HG03135 (cell line): ENCODE measurements at regions not wholly inside any gene's neighbourhood (a gene's known extent, or its start where the extent isn't known, plus 50 kb on each side); places are given as distances from the start of the nearest gene placed in this dataset.

Experiments
- ATAC-seq: cut with Tn5 transposase; IDR thresholded peaks from one replicate; pipeline ENCODE4 v1.9.1; 2021; ENCODE audit warnings: mild to moderate bottlenecking, moderate library complexity; ENCODE audit not compliant: unreplicated experiment

GRCh38 chr5:8048920-8049319 is 180.0 kb downstream of the MTRR start:
- no peak for ATAC-seq

GRCh38 chr5:8050616-8051175 is 181.7 kb downstream of the MTRR start:
- ATAC-seq: no peak

GRCh38 chr5:8053270-8053669 is 184.3 kb downstream of the MTRR start:
- no peak for ATAC-seq

- ATAC-seq: no peak
Observed at GRCh38 chr5:8057769-8058168, 188.8 kb downstream of the MTRR start.

- ATAC-seq: no peak
Observed at GRCh38 chr5:8058616-8059190, 189.8 kb downstream of the MTRR start.

- no peak for ATAC-seq
Observed at GRCh38 chr5:8059337-8059736, 190.4 kb downstream of the MTRR start.

GRCh38 chr5:8060235-8060952 is 191.4 kb downstream of the MTRR start:
- no peak for ATAC-seq

GRCh38 chr5:8060953-8061429 is 192.0 kb downstream of the MTRR start:
- no peak for ATAC-seq

- no peak for ATAC-seq
Observed at GRCh38 chr5:8062521-8062920, 193.6 kb downstream of the MTRR start.

GRCh38 chr5:8068078-8068477 is 199.1 kb downstream of the MTRR start:
- no peak for ATAC-seq

- ATAC-seq: no peak
Observed at GRCh38 chr5:8070138-8070537, 201.2 kb downstream of the MTRR start.

GRCh38 chr5:8079056-8079455 is 210.1 kb downstream of the MTRR start:
- no peak for ATAC-seq

- no peak for ATAC-seq
Observed at GRCh38 chr5:8081179-8081578, 212.2 kb downstream of the MTRR start.

GRCh38 chr5:8093669-8094068 is 224.7 kb downstream of the MTRR start:
- no peak for ATAC-seq

GRCh38 chr5:8094304-8094703 is 225.4 kb downstream of the MTRR start:
- ATAC-seq: no peak

- no peak for ATAC-seq
Observed at GRCh38 chr5:8097146-8097545, 228.2 kb downstream of the MTRR start.

GRCh38 chr5:8098081-8098480 is 229.1 kb downstream of the MTRR start:
- ATAC-seq: no peak

GRCh38 chr5:8102714-8103113 is 233.8 kb downstream of the MTRR start:
- no peak for ATAC-seq

GRCh38 chr5:8114597-8115266 is 245.8 kb downstream of the MTRR start:
- ATAC-seq: no peak

GRCh38 chr5:8123559-8123958 is 254.6 kb downstream of the MTRR start:
- ATAC-seq: no peak

GRCh38 chr5:8134609-8135008 is 265.7 kb downstream of the MTRR start:
- no peak for ATAC-seq

- ATAC-seq: no peak
Observed at GRCh38 chr5:8135742-8136141, 266.8 kb downstream of the MTRR start.
